ENCODE measurements at regions not wholly inside any gene's neighbourhood (a gene's known extent, or its start where the extent isn't known, plus 50 kb on each side); places are given as distances from the start of the nearest gene placed in this dataset.

- TF ChIP-seq ASH2L (IDR thresholded peaks at IDR 0.05; ENCODE audit: low read length) = no peak
- no peak for TF ChIP-seq TBP (IDR thresholded peaks at IDR 0.05; ENCODE audit: low read depth, low read length)
- no peak for TF ChIP-seq BRCA1 (IDR thresholded peaks at IDR 0.05; ENCODE audit: low read depth, low read length)
These were observed 155.6 kb upstream of the GLI2 start (continued) for GRCh38 chr2:120579916-120580685.
